HG03378 (cell line): ENCODE measurements at regions not wholly inside any gene's neighbourhood (a gene's known extent, or its start where the extent isn't known, plus 50 kb on each side); places are given as distances from the start of the nearest gene placed in this dataset.

Experiments used
- ATAC-seq: cut with Tn5 transposase; IDR thresholded peaks from one replicate; pipeline ENCODE4 v1.9.1; 2021; ENCODE audit warnings: mild to moderate bottlenecking, moderate library complexity; ENCODE audit not compliant: unreplicated experiment

GRCh38 chr2:121895723-121896571, 140.5 kb downstream of the TSN start:
- no peak for ATAC-seq

GRCh38 chr2:121897335-121897970, 142.0 kb downstream of the TSN start:
- ATAC-seq: peak; percentile 85

GRCh38 chr2:121898483-121898882, 143.0 kb downstream of the TSN start:
- no peak for ATAC-seq

GRCh38 chr2:121900391-121900790, 144.9 kb downstream of the TSN start:
- no peak for ATAC-seq

- ATAC-seq: no peak
Observed at GRCh38 chr2:121902171-121902591, 146.7 kb downstream of the TSN start.

GRCh38 chr2:121902616-121903015, 147.2 kb downstream of the TSN start:
- ATAC-seq: no peak

- ATAC-seq: no peak
Observed at GRCh38 chr2:121903037-121903689, 147.7 kb downstream of the TSN start.

- ATAC-seq: no peak
Observed at GRCh38 chr2:121904656-121905055, 149.2 kb downstream of the TSN start.

GRCh38 chr2:121905201-121905600, 149.8 kb downstream of the TSN start:
- ATAC-seq: no peak

GRCh38 chr2:121906170-121906569, 150.7 kb downstream of the TSN start:
- no peak for ATAC-seq

GRCh38 chr2:121907928-121908327, 152.5 kb downstream of the TSN start:
- ATAC-seq: no peak

GRCh38 chr2:121910139-121910538, 154.7 kb downstream of the TSN start:
- no peak for ATAC-seq

GRCh38 chr2:121911036-121911435, 155.6 kb downstream of the TSN start:
- ATAC-seq: no peak

GRCh38 chr2:121917143-121917542, 161.7 kb downstream of the TSN start:
- no peak for ATAC-seq

GRCh38 chr2:121918231-121918630, 162.8 kb downstream of the TSN start:
- no peak for ATAC-seq

- no peak for ATAC-seq
Observed at GRCh38 chr2:121919803-121920202, 164.4 kb downstream of the TSN start.

GRCh38 chr2:121925466-121925865, 170.0 kb downstream of the TSN start:
- no peak for ATAC-seq

- ATAC-seq: no peak
Observed at GRCh38 chr2:121943285-121943684, 187.8 kb downstream of the TSN start.

GRCh38 chr2:121944072-121944831, 188.8 kb downstream of the TSN start:
- ATAC-seq: no peak

- ATAC-seq: no peak
Observed at GRCh38 chr2:121947674-121948073, 192.2 kb downstream of the TSN start.

- ATAC-seq: no peak
Observed at GRCh38 chr2:121949271-121949670, 193.8 kb downstream of the TSN start.
